ENCODE measurements at regions not wholly inside any gene's neighbourhood (a gene's known extent, or its start where the extent isn't known, plus 50 kb on each side); places are given as distances from the start of the nearest gene placed in this dataset.

- TF ChIP-seq CTCF (IDR thresholded peaks at IDR 0.05) = no peak
- no peak for TF ChIP-seq POLR2AphosphoS5 (IDR thresholded peaks at IDR 0.05; ENCODE audit: insufficient read depth in 1 of 2, low read depth in 1 of 2)
- TF ChIP-seq POLR2A (IDR thresholded peaks at IDR 0.05) = no peak
Measured at GRCh38 chr13:103199380-103200088, 133.3 kb upstream of the SLC10A2 start.

Measured in vagina (tissue), 2 donors.